A549 (cell line): ENCODE measurements at regions not wholly inside any gene's neighbourhood (a gene's known extent, or its start where the extent isn't known, plus 50 kb on each side); places are given as distances from the start of the nearest gene placed in this dataset.
"Not testable (repeated sequence)": the region's sequence is repeated elsewhere in the genome, so short reads cannot be mapped to it uniquely, and the experiment has no call there.

Experiments
- ATAC-seq, 2 experiments: fragments of 200-7000 bp in 1 of 2; fragments of >200 bp in 1 of 2; cut with Nextera tagmentation in 1 of 2; cut with Tn5 transposase in 1 of 2; 3 replicates each; pipeline versions ENCODE4 v1.8.0 to v1.9.1; 2018 to 2020; ENCODE audit warnings: mild to moderate bottlenecking in 1 of 2, moderate library complexity in 1 of 2
- CTCF ChIA-PET: fragments of 300-600 bp; sonication (Branson Sonifier 250); formaldehyde crosslinking; extraction: SDS; loops from one replicate; lab custom pipeline; 2021; ENCODE audit warnings: antibody characterized with exemption, inconsistent platforms; lab: Yijun Ruan, JAX
- POLR2A ChIA-PET: fragments of 350-600 bp; formaldehyde crosslinking; extraction: SDS; loops from one replicate; lab custom pipeline; 2021; ENCODE audit warnings: antibody characterized with exemption, inconsistent platforms; lab: Yijun Ruan, JAX
- DNase-seq, 2 experiments: peaks; one replicate each; pipeline versions ENCODE4 v3.0.0 to v3.0.0-alpha.2; 2011 to 2016; ENCODE audit warnings: low read depth in 1 of 2, low spot score in 1 of 2
- FAIRE-seq: peaks from 2 replicates; lab custom pipeline; 2011; peaks lifted over from hg19 to GRCh38; lab: Jason Lieb, UNC
- H3K27ac ChIP-seq, 2 experiments: fragments of >200 bp; sonication (Bioruptor Twin); formaldehyde crosslinking; 3 replicates each; pipeline ENCODE4 v1.5.1; 2016 to 2017
- H3K4me1 ChIP-seq: fragments of >200 bp; sonication (Bioruptor Twin); formaldehyde crosslinking; 3 replicates; pipeline ENCODE4 v1.6.1; 2016
- H3K4me2 ChIP-seq: fragments of >200 bp; sonication (Bioruptor Twin); formaldehyde crosslinking; 3 replicates; pipeline ENCODE4 v1.6.1; 2016
- H3K4me3 ChIP-seq: fragments of >200 bp; sonication (Bioruptor Twin); formaldehyde crosslinking; 3 replicates; pipeline ENCODE4 v1.5.1; 2016
- H3K9me3 ChIP-seq: fragments of >200 bp; sonication (Bioruptor Twin); formaldehyde crosslinking; 3 replicates; pipeline ENCODE4 v1.6.1; 2016
- BHLHE40 ChIP-seq: IDR thresholded peaks from 2 replicates; pipeline ENCODE4 v1.6.1; 2012; ENCODE audit warnings: low read depth, low read length, inconsistent platforms
- CBX2 ChIP-seq: fragments of 200-600 bp; sonication (generic); IDR thresholded peaks from 2 replicates; pipeline ENCODE4 v1.6.1; 2016; ENCODE audit warnings: low read depth, mild to moderate bottlenecking, borderline replicate concordance
- CBX8 ChIP-seq: fragments of 200-600 bp; sonication (generic); IDR thresholded peaks from 2 replicates; pipeline ENCODE4 v1.6.1; 2016
- HDAC2 ChIP-seq: fragments of 200-600 bp; sonication (generic); IDR thresholded peaks from 2 replicates; pipeline ENCODE4 v1.6.1; 2016
- HEYL ChIP-seq: fragments of 250-450 bp; sonication (Bioruptor Pico); IDR thresholded peaks from 2 replicates; pipeline ENCODE4 v1.8.0; 2021; ENCODE audit warnings: mild to moderate bottlenecking, moderate library complexity
- HOXA7 ChIP-seq: fragments of 250-450 bp; sonication (Bioruptor Pico); IDR thresholded peaks from 2 replicates; pipeline ENCODE4 v1.5.0; 2020; ENCODE audit warnings: mild to moderate bottlenecking, moderate library complexity
- HOXB13 ChIP-seq: fragments of 250-450 bp; sonication (Bioruptor Pico); IDR thresholded peaks from 2 replicates; pipeline ENCODE4 v1.5.0; 2020; ENCODE audit warnings: low read depth, mild to moderate bottlenecking, moderate library complexity
- HOXB5 ChIP-seq: fragments of 250-450 bp; sonication (Bioruptor Pico); IDR thresholded peaks from 2 replicates; pipeline ENCODE4 v1.5.0; 2020; ENCODE audit warnings: mild to moderate bottlenecking, moderate library complexity
- POLR2AphosphoS2 ChIP-seq: conservative IDR thresholded peaks from 2 replicates; pipeline ENCODE4 v1.6.1; 2012; ENCODE audit warnings: low read length, improper control_type of control experiment, inconsistent platforms
- RAD21 ChIP-seq, 2 experiments: fragments of >200 bp in 1 of 2; sonication (Bioruptor Twin) in 1 of 2; formaldehyde crosslinking in 1 of 2; IDR thresholded peaks in 1 of 2; conservative IDR thresholded peaks in 1 of 2; 2 replicates in 1 of 2; 3 replicates in 1 of 2; pipeline ENCODE4 v1.6.1; 2012 to 2018; ENCODE audit warnings: inconsistent platforms in 1 of 2
- RARB ChIP-seq: fragments of 250-450 bp; sonication (Bioruptor Pico); IDR thresholded peaks from 2 replicates; pipeline ENCODE4 v1.8.0; 2021; ENCODE audit warnings: mild to moderate bottlenecking, moderate library complexity
- RCOR1 ChIP-seq: fragments of 150-350 bp; IDR thresholded peaks from 2 replicates; pipeline ENCODE4 v1.6.1; 2014; ENCODE audit warnings: antibody characterized with exemption, low read length, low read depth
- RNF2 ChIP-seq: fragments of 200-600 bp; sonication (generic); IDR thresholded peaks from 2 replicates; pipeline ENCODE4 v1.6.1; 2016; ENCODE audit warnings: low read depth, mild to moderate bottlenecking, antibody characterized with exemption, moderate library complexity, borderline replicate concordance
- SREBF2 ChIP-seq: fragments of 450-650 bp; IDR thresholded peaks from 2 replicates; pipeline ENCODE4 v1.6.1; 2014; ENCODE audit warnings: mild to moderate bottlenecking, moderate library complexity
- TFCP2L1 ChIP-seq: fragments of 250-450 bp; sonication (Bioruptor Pico); IDR thresholded peaks from 2 replicates; pipeline ENCODE4 v1.5.0; 2021; ENCODE audit warnings: mild to moderate bottlenecking
- TP53 ChIP-seq: fragments of 250-450 bp; sonication (Bioruptor Pico); IDR thresholded peaks from 2 replicates; pipeline ENCODE4 v1.5.0; 2021; ENCODE audit warnings: mild to moderate bottlenecking, moderate library complexity
- ZC3H11A ChIP-seq: fragments of 450-650 bp; IDR thresholded peaks from 2 replicates; pipeline ENCODE4 v1.6.1; 2014; ENCODE audit warnings: antibody characterized with exemption, mild to moderate bottlenecking
- ZSCAN20 ChIP-seq: fragments of 250-450 bp; sonication (Bioruptor Pico); IDR thresholded peaks from 2 replicates; pipeline ENCODE4 v1.8.0; 2022; ENCODE audit warnings: mild to moderate bottlenecking, moderate library complexity
- WGBS: methylation state at CpG from one replicate; pipeline ENCODE4 v1.1.6; 2017; ENCODE audit errors: missing lambda C conversion rate; 5-methylcytosine and 5-hydroxymethylcytosine counted together
- TF ChIP-seq, protein P1 (sequence below): IDR thresholded peaks from 2 replicates; pipeline ENCODE4 v1.6.1; 2012
- TF ChIP-seq, protein P2 (sequence below): fragments of >200 bp; sonication (Bioruptor Twin); formaldehyde crosslinking; IDR thresholded peaks from 2 replicates; pipeline ENCODE4 v1.6.1; 2016

DNA sequence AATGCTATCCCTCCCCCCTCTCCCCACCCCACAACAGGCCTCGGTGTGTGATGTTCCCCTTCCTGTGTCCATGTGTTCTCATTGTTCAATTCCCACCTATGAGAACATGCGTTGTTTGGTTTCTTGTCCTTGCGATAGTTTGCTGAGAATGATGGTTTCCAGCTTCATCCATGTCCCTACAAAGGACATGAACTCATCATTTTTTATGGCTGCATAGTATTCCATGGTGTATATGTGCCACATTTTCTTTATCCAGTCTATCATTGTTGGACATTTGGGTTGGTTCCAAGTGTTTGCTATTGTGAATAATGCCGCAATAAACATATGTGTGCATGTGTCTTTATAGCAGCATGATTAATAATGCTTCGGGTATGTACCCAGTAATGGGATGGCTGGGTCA lies 1156.1 kb downstream of the NAALADL2 start:
- H3K4me3 ChIP-seq, POLR2A ChIA-PET, FAIRE-seq, H3K4me1 ChIP-seq, DNase-seq, H3K9me3 ChIP-seq, H3K27ac ChIP-seq, H3K4me2 ChIP-seq, ATAC-seq, CTCF ChIA-PET: not testable (repeated sequence)
- 59% methylated on average over 5 of the region's 5 CpGs for WGBS

DNA sequence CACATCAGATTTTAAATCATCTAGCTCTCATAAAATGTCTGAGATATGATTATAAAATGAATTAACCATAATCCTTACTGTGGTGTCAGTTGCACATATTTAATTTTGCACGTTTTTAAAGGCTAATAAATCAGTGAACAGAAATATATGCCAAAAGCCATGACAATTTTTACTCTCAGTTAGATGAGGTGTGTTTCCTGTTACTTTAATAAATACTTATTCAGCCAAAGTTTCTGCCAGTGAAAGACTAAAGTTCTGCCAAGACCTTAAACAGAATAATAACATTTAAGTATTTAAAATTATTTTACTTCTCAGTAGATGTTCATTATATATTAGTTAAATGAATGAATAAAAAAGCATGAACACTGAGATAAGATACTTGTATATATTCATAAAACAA lies 1150.1 kb downstream of the NAALADL2 start:
- ChIA-PET POLR2A (no interaction called here), CTCF (no interaction called here)
- TF ChIP-seq, protein P1, sequence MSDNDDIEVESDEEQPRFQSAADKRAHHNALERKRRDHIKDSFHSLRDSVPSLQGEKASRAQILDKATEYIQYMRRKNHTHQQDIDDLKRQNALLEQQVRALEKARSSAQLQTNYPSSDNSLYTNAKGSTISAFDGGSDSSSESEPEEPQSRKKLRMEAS: no peak
- no peak for TF ChIP-seq HOXB5 (CRISPR knock-in tag)
- Histone ChIP-seq H3K4me1 (no peaks in the 10 kb centered on the region), H3K4me3 (no peak overlapping the region), H3K4me2 (no peak overlapping the region), H3K9me3 (no peaks in the 10 kb centered on the region), H3K27ac (no peak overlapping the region)
- FAIRE-seq: no peak
- no peak for ATAC-seq
- no peak for DNase-seq
- 0% methylated on average over 1 of the region's 1 CpG for WGBS

DNA sequence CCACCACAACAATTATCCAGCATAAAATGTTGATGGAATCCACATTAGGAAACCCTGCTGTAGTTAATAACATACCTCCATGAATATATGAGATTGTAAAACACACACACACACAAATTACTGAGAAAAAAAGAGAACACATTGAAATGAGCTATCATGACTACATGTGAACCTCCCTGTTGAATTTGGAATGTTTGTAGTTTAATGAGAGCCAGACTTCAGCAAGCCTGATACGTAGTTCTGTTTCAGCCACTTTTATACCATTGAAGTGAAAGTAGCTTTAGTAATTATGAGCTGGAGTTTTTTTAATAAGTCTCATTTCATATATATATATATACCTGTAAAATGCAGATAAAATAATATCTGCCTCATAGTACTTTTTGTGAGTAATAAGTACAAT lies 1146.4 kb downstream of the NAALADL2 start:
- POLR2A ChIA-PET: no interaction called here
- TF ChIP-seq BHLHE40 (no peak), ZSCAN20 (CRISPR knock-in tag) (no peak)
- no peaks in the 10 kb centered on the region for H3K9me3 ChIP-seq
- ATAC-seq: no peak
- no peaks in the 10 kb centered on the region for H3K4me1 ChIP-seq
- H3K4me2 ChIP-seq: no peak overlapping the region
- no peak overlapping the region for H3K27ac ChIP-seq
- FAIRE-seq: no peak
- 50% methylated on average over 1 of the region's 1 CpG for WGBS
- no peak overlapping the region for H3K4me3 ChIP-seq
- CTCF ChIA-PET: no interaction called here
- DNase-seq: no peak

DNA sequence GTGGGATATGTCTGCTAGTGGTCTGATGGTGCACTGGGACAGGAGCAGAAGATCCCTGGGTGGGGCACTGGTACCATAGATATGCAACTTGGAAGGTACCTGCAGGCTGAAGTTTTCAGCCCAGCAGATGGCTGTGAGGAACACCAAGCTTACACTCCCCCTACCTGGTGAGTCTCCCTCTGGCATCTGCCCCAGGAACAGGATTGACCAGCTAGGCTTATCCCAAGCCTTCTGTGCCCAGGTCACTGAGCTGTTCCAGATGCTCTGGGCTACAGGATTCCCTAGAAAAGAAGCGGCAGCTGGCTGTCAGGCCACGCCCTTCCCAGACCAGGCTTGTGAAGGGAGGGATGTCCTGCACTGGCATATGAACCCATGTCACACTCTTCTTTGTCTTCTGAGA lies 1130.0 kb downstream of the NAALADL2 start:
- Histone ChIP-seq H3K27ac (no peak overlapping the region), H3K9me3 (no peaks in the 10 kb centered on the region), H3K4me3 (no peak overlapping the region), H3K4me2 (no peak overlapping the region), H3K4me1 (no peaks in the 10 kb centered on the region)
- TF ChIP-seq RARB (CRISPR knock-in tag) (no peak), SREBF2 (no peak), CBX8 (no peak), RAD21 (conservative IDR thresholded peaks at IDR 0.05 in 1 of 2, IDR thresholded peaks at IDR 0.05 in 1 of 2) (no peak), HDAC2 (no peak)
- ATAC-seq (no peak), FAIRE-seq (no peak), DNase-seq (no peak)
- CTCF ChIA-PET: interaction anchor here (0.6 kb wide), 1 partner anchor 60 kb away, joined by 3 read pairs; no protein-coding TSS in a partner anchor
- POLR2A ChIA-PET: no interaction called here
- WGBS: 67% methylated on average over 2 of the region's 2 CpGs

DNA sequence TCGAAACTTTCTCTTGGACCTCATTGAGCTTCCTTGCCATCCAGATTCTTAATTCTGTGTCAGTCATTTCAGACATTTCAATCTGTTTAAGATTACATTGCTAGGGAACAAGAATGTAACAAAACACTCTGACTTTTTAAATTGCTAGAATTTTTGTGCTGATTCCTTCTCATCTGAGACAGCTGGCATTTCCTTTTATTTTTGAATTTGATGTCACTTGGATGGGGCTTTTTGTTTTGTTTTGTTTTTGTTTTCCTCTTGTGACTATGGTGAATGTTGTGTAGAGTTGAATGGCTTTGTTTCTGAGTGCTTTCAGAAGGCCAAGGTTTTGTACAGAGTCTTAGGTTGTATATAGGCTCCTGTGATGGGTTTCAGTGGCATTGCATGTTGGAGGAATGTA lies 1129.3 kb downstream of the NAALADL2 start:
- 4% methylated on average over 1 of the region's 1 CpG for WGBS
- H3K4me3 ChIP-seq: no peak overlapping the region
- H3K27ac ChIP-seq: no peak overlapping the region
- FAIRE-seq (no peak), ATAC-seq (no peak), DNase-seq (no peak)
- no peaks in the 10 kb centered on the region for H3K9me3 ChIP-seq
- H3K4me2 ChIP-seq: no peak overlapping the region
- TF ChIP-seq, protein P2, sequence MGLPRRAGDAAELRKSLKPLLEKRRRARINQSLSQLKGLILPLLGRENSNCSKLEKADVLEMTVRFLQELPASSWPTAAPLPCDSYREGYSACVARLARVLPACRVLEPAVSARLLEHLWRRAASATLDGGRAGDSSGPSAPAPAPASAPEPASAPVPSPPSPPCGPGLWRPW: no peak
- TF ChIP-seq CBX8 (no peak), ZC3H11A (no peak), HEYL (CRISPR knock-in tag) (no peak), RNF2 (no peak), HOXB13 (no peak), POLR2AphosphoS2 (no peak), CBX2 (no peak), HDAC2 (no peak), ZSCAN20 (CRISPR knock-in tag) (no peak), RCOR1 (no peak), HOXA7 (CRISPR knock-in tag) (no peak), HOXB5 (CRISPR knock-in tag) (no peak), TFCP2L1 (no peak), TP53 (CRISPR knock-in tag) (no peak), BHLHE40 (no peak)
- CTCF ChIA-PET: interaction anchor here (0.6 kb wide), 1 partner anchor 61 kb away, joined by 3 read pairs; no protein-coding TSS in a partner anchor
- H3K4me1 ChIP-seq: no peaks in the 10 kb centered on the region
- POLR2A ChIA-PET: no interaction called here
